ENCODE measurements at regions not wholly inside any gene's neighbourhood (a gene's known extent, or its start where the extent isn't known, plus 50 kb on each side); places are given as distances from the start of the nearest gene placed in this dataset.

- no peak for TF ChIP-seq ZFP41 (tag by site-specific recombination; IDR thresholded peaks at IDR 0.05; ENCODE audit: borderline replicate concordance)
- TF ChIP-seq, protein P1, sequence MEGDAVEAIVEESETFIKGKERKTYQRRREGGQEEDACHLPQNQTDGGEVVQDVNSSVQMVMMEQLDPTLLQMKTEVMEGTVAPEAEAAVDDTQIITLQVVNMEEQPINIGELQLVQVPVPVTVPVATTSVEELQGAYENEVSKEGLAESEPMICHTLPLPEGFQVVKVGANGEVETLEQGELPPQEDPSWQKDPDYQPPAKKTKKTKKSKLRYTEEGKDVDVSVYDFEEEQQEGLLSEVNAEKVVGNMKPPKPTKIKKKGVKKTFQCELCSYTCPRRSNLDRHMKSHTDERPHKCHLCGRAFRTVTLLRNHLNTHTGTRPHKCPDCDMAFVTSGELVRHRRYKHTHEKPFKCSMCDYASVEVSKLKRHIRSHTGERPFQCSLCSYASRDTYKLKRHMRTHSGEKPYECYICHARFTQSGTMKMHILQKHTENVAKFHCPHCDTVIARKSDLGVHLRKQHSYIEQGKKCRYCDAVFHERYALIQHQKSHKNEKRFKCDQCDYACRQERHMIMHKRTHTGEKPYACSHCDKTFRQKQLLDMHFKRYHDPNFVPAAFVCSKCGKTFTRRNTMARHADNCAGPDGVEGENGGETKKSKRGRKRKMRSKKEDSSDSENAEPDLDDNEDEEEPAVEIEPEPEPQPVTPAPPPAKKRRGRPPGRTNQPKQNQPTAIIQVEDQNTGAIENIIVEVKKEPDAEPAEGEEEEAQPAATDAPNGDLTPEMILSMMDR (tag by site-specific recombination; IDR thresholded peaks at IDR 0.05): no peak
- no peak for TF ChIP-seq KLF17 (tag by site-specific recombination; IDR thresholded peaks at IDR 0.05)
- no peak for TF ChIP-seq GLI4 (tag by site-specific recombination; IDR thresholded peaks at IDR 0.05)
- no peak for TF ChIP-seq TCF7L2 (IDR thresholded peaks at IDR 0.05; ENCODE audit: borderline replicate concordance, low read depth, low read length)
- TF ChIP-seq, protein P2, sequence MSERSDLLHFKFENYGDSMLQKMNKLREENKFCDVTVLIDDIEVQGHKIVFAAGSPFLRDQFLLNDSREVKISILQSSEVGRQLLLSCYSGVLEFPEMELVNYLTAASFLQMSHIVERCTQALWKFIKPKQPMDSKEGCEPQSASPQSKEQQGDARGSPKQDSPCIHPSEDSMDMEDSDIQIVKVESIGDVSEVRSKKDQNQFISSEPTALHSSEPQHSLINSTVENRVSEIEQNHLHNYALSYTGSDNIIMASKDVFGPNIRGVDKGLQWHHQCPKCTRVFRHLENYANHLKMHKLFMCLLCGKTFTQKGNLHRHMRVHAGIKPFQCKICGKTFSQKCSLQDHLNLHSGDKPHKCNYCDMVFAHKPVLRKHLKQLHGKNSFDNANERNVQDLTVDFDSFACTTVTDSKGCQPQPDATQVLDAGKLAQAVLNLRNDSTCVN (tag by site-specific recombination; optimal IDR thresholded peaks at IDR 0.05): no peak
Measured at GRCh38 chr13:19050901-19051300, 130.7 kb downstream of the TUBA3C start.

Measured in HEK293 (cell line).